Motor neuron (in vitro differentiated cells): ENCODE measurements at regions not wholly inside any gene's neighbourhood (a gene's known extent, or its start where the extent isn't known, plus 50 kb on each side); places are given as distances from the start of the nearest gene placed in this dataset.

Source experiments
- ATAC-seq, 8 experiments: fragments of 200-7000 bp; cut with Tn5 transposase; replicated peaks in 6 of 8; 2 replicates each; pipeline ENCODE4 v1.8.0; 2021; ENCODE audit warnings: mild to moderate bottlenecking in 8 of 8, moderate library complexity in 8 of 8
- H3K27ac ChIP-seq, 2 donors: fragments of 250-450 bp; sonication (Bioruptor Pico); 2 replicates each; pipeline ENCODE4 v1.9.0; 2021; ENCODE audit warnings: antibody characterized with exemption in 2 of 2, mild to moderate bottlenecking in 2 of 2, moderate library complexity in 1 of 2
- H3K4me1 ChIP-seq, 2 donors: fragments of 250-450 bp; sonication (Bioruptor Pico); replicated peaks in 1 of 2; 2 replicates each; pipeline ENCODE4 v1.6.1; 2021; ENCODE audit warnings: antibody characterized with exemption in 2 of 2, mild to moderate bottlenecking in 2 of 2, moderate library complexity in 1 of 2
- H3K4me3 ChIP-seq, 5 donors: fragments of 250-450 bp; sonication (Bioruptor Pico); 2 replicates each; pipeline ENCODE4 v1.9.0; 2021; ENCODE audit warnings: antibody characterized with exemption in 5 of 5, mild to moderate bottlenecking in 5 of 5, moderate library complexity in 4 of 5
- WGBS, 10 experiments: fragments of 450-650 bp; shearing (Covaris generic); methylation state at CpG; one replicate each; pipeline ENCODE4 v1.0.0; 2022; 5-methylcytosine and 5-hydroxymethylcytosine counted together
- in situ Hi-C, 9 experiments: fragments of 400-800 bp; cut with MboI; loops; one replicate each; pipeline ENCODE4 v1.15.0; 2021; ENCODE audit warnings: low sequenced_read_pairs in 9 of 9, low pct_unique_long_range_greater_than_20kb in 2 of 9; ENCODE audit not compliant: unreplicated experiment in 9 of 9

DNA sequence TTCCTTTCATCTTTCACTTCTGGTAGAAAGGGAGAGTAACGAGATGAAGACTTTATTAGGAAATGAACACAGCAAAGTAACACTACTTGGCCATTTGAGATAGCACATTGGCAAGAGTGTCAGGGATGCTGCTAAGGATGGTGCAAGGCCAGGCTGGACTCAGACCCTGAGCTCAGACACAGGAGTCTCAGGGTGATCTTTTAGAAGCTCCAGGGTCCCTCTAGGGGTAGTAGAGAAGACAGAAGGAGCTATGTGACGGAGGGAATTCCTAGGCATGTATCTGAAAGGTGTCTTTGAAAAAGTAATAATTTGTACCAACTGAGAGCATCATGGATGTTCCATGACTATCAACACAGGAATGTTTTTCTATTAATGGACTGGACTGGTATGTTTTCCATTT lies 436.5 kb downstream of the DHX35 start:
- WGBS, 10 experiments, result 8 to 89% (median 53%) methylated on average over 1 to 2 of the region's 2 CpGs; no CpG with 5 or more reads in 4 of the 10 experiments
- H3K27ac ChIP-seq, result no peak overlapping the region
- no peaks in the 10 kb centered on the region for H3K4me1 ChIP-seq
- in situ Hi-C loops, result no loop called here
- ATAC-seq, result peak in 1 of 8 experiments; percentile 80
- H3K4me3 ChIP-seq, result no peak overlapping the region

DNA sequence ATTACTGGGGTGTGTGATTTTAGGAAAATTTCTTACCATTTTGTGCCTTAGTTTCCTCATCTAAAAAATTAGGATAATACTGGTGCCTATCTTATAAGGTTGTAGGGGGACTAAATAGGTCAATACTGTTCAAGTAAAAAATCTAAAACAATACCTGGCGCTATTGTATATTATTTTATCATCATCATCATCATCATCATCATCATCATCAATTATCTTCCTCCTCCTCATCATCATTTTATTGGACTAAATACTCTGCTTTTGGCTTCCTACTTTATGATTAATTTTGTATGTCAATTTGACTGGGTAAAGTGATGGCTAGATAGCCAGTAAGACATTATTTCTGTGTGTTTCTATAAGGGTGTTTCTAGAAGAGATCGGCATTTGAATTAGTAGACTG lies 435.5 kb downstream of the DHX35 start:
- H3K4me3 ChIP-seq, result no peak overlapping the region
- no peaks in the 10 kb centered on the region for H3K4me1 ChIP-seq
- WGBS, 10 experiments, result 7 to 100% (median 79%) methylated on average over 1 to 2 of the region's 2 CpGs; no CpG with 5 or more reads in 1 of the 10 experiments
- in situ Hi-C loops, result no loop called here
- no peak for ATAC-seq
- H3K27ac ChIP-seq, result no peak overlapping the region

DNA sequence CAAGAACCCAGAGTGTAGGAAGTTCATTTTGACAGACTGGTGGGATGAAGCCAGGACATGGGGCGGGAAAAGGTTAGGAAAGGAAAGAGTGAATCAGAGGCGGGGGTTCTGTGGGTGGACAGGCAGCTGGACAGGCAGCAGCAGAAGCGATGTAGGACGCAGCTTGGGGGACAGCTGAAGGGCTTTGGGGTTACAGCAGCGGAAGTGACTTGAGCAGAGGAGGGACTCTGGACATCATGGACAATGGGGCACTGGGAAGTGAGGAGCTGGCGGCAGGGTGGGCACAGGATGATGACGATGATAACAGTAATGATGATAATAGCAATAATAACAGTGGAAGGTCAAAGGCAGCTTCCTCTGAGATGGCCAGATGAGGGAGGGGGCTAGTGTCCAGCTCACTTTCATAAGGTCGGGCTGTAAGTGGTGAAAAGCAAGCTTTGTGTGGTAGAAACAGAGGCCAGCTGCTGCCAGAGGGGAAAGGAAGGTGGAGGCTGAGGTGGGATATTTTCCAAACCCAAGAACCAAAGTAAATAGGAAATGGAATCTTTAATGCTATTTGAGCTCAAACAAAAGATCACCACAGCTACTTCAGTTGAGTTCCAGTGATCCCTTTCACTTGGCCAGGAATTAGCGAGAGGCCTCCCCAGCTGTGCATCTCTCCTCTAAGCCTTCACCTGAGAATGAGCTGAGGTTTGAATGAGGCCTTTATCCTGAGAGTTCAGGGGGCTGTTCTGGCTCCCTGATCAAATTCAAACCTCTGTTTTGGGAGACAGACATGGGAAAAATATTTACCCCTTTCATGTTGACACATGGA lies 433.5 kb downstream of the DHX35 start:
- no peak for ATAC-seq
- in situ Hi-C loops, result no loop called here
- Histone ChIP-seq H3K4me1 (no peaks in the 10 kb centered on the region), H3K4me3 (no peak overlapping the region), H3K27ac (no peak overlapping the region)
- 20 to 100% (median 84%) methylated on average over 1 to 9 of the region's 9 CpGs; no CpG with 5 or more reads in 1 of the 10 experiments for WGBS, 10 experiments

DNA sequence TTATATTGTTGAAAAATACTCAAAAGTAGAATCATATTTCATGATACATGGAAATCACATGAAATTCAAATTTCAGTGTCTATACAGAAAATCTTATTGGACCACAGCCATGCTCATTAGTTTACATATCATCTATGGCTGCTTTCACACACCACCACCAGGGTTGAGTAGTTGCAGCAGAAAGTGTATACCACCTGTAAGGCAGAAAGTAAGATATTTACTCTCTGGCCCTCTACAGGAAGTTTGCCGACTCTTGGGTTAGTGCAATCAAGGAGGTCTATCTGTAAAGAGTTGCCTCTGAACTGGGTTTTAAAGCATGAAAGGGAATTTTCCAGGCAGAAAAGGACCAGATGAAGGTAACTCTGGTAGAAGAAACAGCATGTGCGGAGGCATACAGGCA lies 432.3 kb downstream of the DHX35 start:
- ATAC-seq, result no peak
- H3K4me1 ChIP-seq, result no peaks in the 10 kb centered on the region
- H3K4me3 ChIP-seq, result no peak overlapping the region
- in situ Hi-C loops, result no loop called here
- H3K27ac ChIP-seq, result no peak overlapping the region
- WGBS, 10 experiments, result 92 to 100% (median 100%) methylated on average over 1 to 2 of the region's 2 CpGs; no CpG with 5 or more reads in 3 of the 10 experiments

DNA sequence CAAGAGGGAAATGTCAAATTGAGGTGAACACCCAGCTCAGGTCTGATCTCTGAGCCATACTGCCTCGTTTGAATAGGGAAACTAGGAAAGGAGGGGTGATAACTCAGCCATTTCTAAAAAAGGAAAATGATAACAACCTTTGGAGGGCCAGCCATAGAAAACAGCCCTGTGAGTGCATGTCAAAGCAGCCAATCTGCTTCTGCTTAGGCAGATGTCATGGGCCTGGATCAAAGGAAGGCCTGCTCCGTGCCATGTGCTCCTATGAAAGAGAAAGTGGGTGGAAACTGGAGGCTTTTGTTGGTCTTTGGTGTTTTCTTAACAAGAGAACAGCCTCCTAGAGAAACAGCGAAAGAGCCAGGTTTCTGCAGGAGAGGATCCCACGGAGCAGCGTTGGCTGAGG lies 428.0 kb downstream of the DHX35 start:
- WGBS, 10 experiments, result 57 to 82% (median 69%) methylated on average over 1 to 5 of the region's 5 CpGs; no CpG with 5 or more reads in 3 of the 10 experiments
- in situ Hi-C loops, result no loop called here
- no peak overlapping the region for H3K4me3 ChIP-seq
- peak in 1 of 8 experiments; percentile 36 for ATAC-seq
- no peaks in the 10 kb centered on the region for H3K4me1 ChIP-seq
- H3K27ac ChIP-seq, result no peak overlapping the region

DNA sequence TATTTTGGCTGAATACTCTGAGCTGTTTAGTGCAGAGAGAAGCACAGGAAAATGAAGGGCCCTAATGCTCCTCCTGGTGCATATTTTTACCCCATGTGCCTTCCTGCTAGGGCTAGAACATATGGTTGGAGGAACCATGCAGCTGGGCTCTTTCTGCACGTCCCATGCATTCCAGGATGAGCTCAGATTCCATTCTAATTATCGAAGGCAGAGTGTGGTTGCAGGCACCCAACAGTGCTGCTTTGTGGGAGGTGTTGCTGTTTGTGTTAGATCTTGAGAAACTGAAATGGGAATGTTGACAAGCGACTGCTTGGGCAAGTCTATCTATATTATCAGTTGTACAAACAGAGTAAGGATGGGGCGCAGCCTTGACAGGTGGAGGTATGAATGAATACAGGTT lies 419.5 kb downstream of the DHX35 start:
- no peak overlapping the region for H3K27ac ChIP-seq
- peak in 2 of 8 experiments; percentile 56 to 62 for ATAC-seq
- WGBS, 10 experiments, result 0 to 80% (median 43%) methylated on average over 1 to 4 of the region's 4 CpGs; no CpG with 5 or more reads in 2 of the 10 experiments
- in situ Hi-C loops, result no loop called here
- no peaks in the 10 kb centered on the region for H3K4me1 ChIP-seq
- H3K4me3 ChIP-seq, result no peak overlapping the region

DNA sequence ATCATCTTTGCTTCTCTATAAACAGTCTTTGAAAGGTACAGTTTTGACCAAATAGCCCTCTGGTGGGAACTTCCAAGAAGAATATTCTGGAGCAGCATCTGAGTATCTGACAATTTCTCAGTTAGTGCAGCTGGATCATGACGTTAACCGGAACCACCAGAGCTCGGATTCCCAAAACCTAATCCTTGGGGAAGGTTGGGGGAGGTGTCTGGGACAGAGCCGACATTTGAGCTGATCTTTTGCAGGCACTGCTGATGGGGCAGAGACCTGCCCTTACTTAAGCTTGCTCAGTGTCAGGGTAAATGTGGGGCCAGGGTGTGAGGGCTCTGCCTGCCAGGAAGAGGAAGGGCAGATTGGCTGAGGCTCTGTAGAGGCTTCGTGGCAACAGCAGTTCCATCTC lies 416.6 kb downstream of the DHX35 start:
- ATAC-seq, result peak in 1 of 8 experiments; percentile 36
- WGBS, 10 experiments, result 0 to 90% (median 77%) methylated on average over 1 to 5 of the region's 5 CpGs; no CpG with 5 or more reads in 2 of the 10 experiments
- Histone ChIP-seq H3K4me3 (no peak overlapping the region), H3K27ac (no peak overlapping the region), H3K4me1 (no peaks in the 10 kb centered on the region)
- in situ Hi-C loops, result no loop called here

DNA sequence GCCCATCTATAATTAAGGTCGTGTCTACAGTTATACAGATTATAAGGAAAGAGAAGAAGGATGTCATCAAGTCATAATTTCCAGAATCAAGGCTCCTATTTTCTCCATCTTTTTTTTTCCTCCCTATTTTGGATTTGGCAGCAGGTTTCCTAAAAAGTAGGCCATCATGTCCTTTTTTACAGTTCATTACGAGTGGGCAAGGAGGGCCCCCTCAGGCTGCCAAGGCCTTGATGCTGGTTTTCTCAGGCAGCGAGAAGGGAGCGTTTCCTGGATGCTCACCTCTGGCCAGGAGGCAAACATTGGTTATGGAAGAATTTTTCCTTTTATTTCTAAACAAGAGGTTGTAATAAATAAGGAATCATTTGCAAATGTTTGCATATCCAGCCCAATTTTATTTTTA lies 414.6 kb downstream of the DHX35 start:
- Histone ChIP-seq H3K4me1 (no peaks in the 10 kb centered on the region), H3K4me3 (no peak overlapping the region), H3K27ac (no peak overlapping the region)
- WGBS, 10 experiments, result 18 to 100% (median 46%) methylated on average over 1 to 4 of the region's 4 CpGs; no CpG with 5 or more reads in 2 of the 10 experiments
- no peak for ATAC-seq
- in situ Hi-C loops, result no loop called here

DNA sequence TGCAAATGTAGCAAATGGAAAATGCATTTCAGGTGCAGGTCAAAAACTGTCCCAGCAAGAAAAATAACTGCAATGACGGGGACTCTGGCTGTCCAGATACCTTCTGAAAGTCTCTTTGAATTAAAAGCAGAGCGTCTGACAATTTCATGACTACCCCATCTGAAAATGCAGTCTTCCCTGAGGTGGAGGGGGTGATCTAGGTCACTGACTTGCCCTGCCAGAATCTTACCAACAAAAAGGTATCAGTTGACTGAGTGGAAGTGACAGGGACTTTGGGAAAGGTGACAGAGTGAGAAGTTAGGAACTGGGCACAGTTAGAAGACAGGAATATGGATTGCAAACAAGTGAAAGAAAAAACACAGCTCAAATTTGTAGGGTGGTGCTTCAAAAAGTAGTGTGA lies 402.2 kb downstream of the DHX35 start:
- H3K27ac ChIP-seq, result no peak overlapping the region
- in situ Hi-C loops, result no loop called here
- WGBS, 10 experiments, result 0 to 80% (median 62%) methylated on average over 1 to 2 of the region's 2 CpGs; no CpG with 5 or more reads in 1 of the 10 experiments

DNA sequence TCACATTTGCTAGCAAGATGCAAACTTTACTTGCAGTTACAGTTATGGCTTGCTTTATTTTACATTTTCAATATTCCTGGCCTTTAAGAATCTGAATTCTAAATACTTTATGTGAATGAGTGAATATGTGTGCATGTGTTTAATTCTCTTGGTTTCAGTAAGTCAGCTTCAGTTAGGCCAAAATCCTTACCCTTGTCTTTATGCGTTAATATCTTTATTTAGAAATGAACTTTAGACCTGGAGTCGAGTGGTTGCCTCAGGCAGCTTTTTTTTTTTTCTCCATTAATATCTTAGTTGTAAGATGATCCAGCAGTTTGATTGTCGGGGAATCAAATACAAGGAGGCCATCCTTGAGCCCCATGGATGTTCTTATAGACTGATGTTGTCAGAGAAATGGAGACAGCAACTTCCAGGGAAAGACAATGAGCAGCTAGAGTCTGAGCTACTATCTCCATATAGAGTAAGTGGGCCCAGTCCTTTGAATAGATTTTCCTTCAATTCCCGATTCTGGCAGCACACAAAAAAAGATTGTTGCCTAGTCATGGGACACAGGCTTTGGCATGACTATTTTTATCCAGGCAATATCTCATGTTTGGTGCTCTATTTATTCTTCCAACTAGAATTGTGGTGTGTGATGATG lies 398.0 kb downstream of the DHX35 start:
- in situ Hi-C loops, result no loop called here

More for the DNA sequence above, 402.2 kb downstream of the DHX35 start:
- H3K4me1 ChIP-seq, result no peaks in the 10 kb centered on the region
- H3K4me3 ChIP-seq, result no peak overlapping the region
- ATAC-seq, result no peak

DNA sequence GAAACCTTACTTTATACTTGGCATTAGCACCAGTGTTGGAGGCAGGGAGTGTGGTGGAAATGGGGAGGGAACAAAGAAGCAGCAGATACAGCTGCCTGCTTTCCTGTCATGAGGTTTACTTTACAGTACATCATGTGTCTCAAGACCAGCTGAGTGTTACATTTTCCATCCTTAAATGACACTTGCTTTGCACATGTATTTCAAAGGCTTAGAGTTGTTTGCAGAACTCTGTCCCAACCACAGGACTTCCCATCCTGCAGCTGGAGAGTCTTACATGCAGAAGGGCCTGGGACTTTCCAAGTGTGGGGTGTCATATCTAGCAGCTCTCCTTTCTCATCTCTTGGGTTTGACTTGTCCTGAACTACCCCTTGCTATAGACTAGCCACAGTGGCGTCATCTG lies 395.9 kb downstream of the DHX35 start:
- ATAC-seq, result peak in 3 of 8 experiments; percentile 45 to 77 (median 65)
- in situ Hi-C loops, result no loop called here
- H3K27ac ChIP-seq, result no peak overlapping the region
- 0 to 80% (median 57%) methylated on average over 1 of the region's 1 CpG; no CpG with 5 or more reads in 3 of the 10 experiments for WGBS, 10 experiments
- H3K4me1 ChIP-seq, result no peaks in the 10 kb centered on the region
- no peak overlapping the region for H3K4me3 ChIP-seq

More for the DNA sequence above, 398.0 kb downstream of the DHX35 start:
- H3K4me1 ChIP-seq, result no peaks in the 10 kb centered on the region
- no peak overlapping the region for H3K27ac ChIP-seq
- ATAC-seq, result peak in 3 of 8 experiments; percentile 39 to 84 (median 59)
- no peak overlapping the region for H3K4me3 ChIP-seq
- 0 to 87% (median 74%) methylated on average over 1 to 4 of the region's 4 CpGs; no CpG with 5 or more reads in 1 of the 10 experiments for WGBS, 10 experiments

DNA sequence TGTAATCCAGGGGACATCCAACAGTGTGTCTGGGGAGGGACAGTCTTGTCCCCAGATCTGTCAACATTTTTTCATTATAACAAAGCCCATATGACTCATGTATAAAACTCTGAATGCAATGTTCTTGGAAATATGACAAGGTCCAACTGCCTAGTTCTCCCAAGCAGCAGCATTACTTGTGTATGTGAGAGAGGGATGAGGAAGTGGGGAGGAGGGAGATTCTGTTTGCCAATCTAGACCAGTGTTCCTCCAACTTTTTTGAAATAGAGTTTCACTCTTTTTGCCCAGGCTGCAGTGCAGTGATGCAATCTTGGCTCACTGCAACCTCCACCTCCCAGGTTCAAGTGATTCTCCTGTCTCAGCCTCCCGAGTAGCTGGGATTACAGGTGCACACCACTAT lies 394.8 kb downstream of the DHX35 start:
- peak in 1 of 8 experiments; percentile 2 for ATAC-seq
- in situ Hi-C loops, result no loop called here
- H3K27ac ChIP-seq, result no peak overlapping the region

DNA sequence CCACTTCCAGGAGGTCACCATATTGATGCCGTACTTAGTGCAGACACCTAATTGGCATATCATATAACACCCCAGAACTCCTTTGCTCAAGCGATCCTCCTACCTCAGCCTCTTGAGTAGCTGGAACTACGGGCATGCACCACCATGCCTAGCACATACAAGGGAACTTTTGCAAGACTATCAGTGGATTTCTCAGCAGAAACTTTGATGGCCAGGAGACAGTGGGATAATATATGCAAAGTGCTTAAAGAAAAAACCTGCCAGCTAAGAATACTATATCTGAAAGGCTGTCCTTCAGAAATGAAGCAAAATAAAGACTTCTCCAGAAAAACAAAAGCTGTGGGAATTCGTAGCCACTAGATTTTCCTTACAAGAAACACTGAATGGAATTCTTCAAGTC lies 387.1 kb downstream of the DHX35 start:
- WGBS, 10 experiments, result 8 to 94% (median 69%) methylated on average over 1 to 4 of the region's 4 CpGs; no CpG with 5 or more reads in 2 of the 10 experiments
- no peak for ATAC-seq
- Histone ChIP-seq H3K4me3 (no peak overlapping the region), H3K27ac (no peak overlapping the region), H3K4me1 (no peaks in the 10 kb centered on the region)
- in situ Hi-C loops, result no loop called here

More for the DNA sequence above, 394.8 kb downstream of the DHX35 start:
- no peaks in the 10 kb centered on the region for H3K4me1 ChIP-seq
- 83% methylated on average over 1 of the region's 1 CpG; no CpG with 5 or more reads in 9 of the 10 experiments for WGBS, 10 experiments
- H3K4me3 ChIP-seq, result no peak overlapping the region
